Memory B cell (primary cell): ENCODE measurements at regions not wholly inside any gene's neighbourhood (a gene's known extent, or its start where the extent isn't known, plus 50 kb on each side); places are given as distances from the start of the nearest gene placed in this dataset.

Source experiments
- ATAC-seq: fragments of 150-1000 bp; cut with Tn5 transposase; 2 replicates; pipeline ENCODE4 v1.10.0; 2021; ENCODE audit warnings: low read depth, mild to moderate bottlenecking, moderate library complexity
- DNase-seq, 2 donors: peaks; one replicate each; pipeline ENCODE4 v3.0.0; 2022; ENCODE audit warnings: low spot score in 2 of 2
- H3K27ac Mint-ChIP-seq: one replicate; pipeline ENCODE4 v1.8.0; 2022; ENCODE audit warnings: mild to moderate bottlenecking, moderate library complexity, mixed read lengths
- H3K27me3 Mint-ChIP-seq: one replicate; pipeline ENCODE4 v1.8.0; 2022; ENCODE audit warnings: mixed read lengths
- H3K36me3 Mint-ChIP-seq: one replicate; pipeline ENCODE4 v1.8.0; 2022; ENCODE audit warnings: mild to moderate bottlenecking, mixed read lengths
- H3K4me1 Mint-ChIP-seq: one replicate; pipeline ENCODE4 v1.8.0; 2022; ENCODE audit warnings: mixed read lengths
- H3K4me3 Mint-ChIP-seq: one replicate; pipeline ENCODE4 v1.8.0; 2022; ENCODE audit warnings: mild to moderate bottlenecking, moderate library complexity, mixed read lengths
- H3K9me3 Mint-ChIP-seq: one replicate; pipeline ENCODE4 v1.8.0; 2022; ENCODE audit warnings: mixed read lengths

GRCh38 chr6:1558388-1558787 lies 51.3 kb upstream of the FOXC1 start:
- Mint-ChIP-seq H3K27ac (no peak overlapping the region), H3K4me3 (no peak overlapping the region), H3K36me3 (no peaks in the 10 kb centered on the region), H3K9me3 (peaks cover 3% of the 10 kb centered on the region), H3K4me1 (peaks cover 4% of the 10 kb centered on the region), H3K27me3 (peaks cover 18% of the 10 kb centered on the region)
- ATAC-seq = no peak
- DNase-seq = no peak
